GM12892 (cell line): ENCODE measurements at regions not wholly inside any gene's neighbourhood (a gene's known extent, or its start where the extent isn't known, plus 50 kb on each side); places are given as distances from the start of the nearest gene placed in this dataset.

ENCODE experiments used
- POLR2A ChIP-seq: IDR thresholded peaks from 2 replicates; pipeline ENCODE4 v1.6.1; 2011; ENCODE audit warnings: low read depth, low read length, control low read depth
- POLR2AphosphoS5 ChIP-seq: IDR thresholded peaks from 2 replicates; pipeline ENCODE4 v1.6.1; 2011; ENCODE audit warnings: low read depth, low read length, control low read depth
- TAF1 ChIP-seq: IDR thresholded peaks from 2 replicates; pipeline ENCODE4 v1.6.1; 2011; ENCODE audit warnings: low read depth, mild to moderate bottlenecking, control low read depth, low read length, borderline replicate concordance

DNA sequence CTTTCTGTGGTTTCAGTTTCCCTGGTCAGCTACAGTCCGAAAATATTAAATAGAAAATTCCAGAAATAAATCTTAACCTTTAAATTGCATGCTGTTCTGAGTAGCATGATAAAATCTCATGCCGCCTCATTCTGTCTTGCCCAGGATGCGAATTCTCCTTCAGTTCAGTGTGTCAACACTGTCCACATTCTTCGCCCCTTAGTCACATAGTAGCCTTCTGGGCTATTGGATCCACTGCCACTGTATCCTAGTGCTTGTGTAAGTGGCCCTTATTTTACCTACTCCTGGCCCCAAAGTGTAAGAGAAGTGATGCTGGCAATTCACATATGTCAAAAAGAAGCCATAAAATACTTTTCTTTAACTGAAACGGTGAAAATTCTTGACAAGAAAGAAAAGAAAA lies 129.6 kb downstream of the ZWINT start:
- TF ChIP-seq POLR2AphosphoS5 (no peak), POLR2A (no peak), TAF1 (no peak)
